GM12872 (cell line): ENCODE measurements at regions not wholly inside any gene's neighbourhood (a gene's known extent, or its start where the extent isn't known, plus 50 kb on each side); places are given as distances from the start of the nearest gene placed in this dataset.

Source experiments
- CTCF ChIP-seq: IDR thresholded peaks from 3 replicates; pipeline ENCODE4 v1.5.1; 2011; ENCODE audit warnings: low read depth, mild to moderate bottlenecking, low read length, moderate library complexity; ENCODE audit not compliant: insufficient read depth

- no peak for TF ChIP-seq CTCF
Observed at GRCh38 chrX:121504153-121504552, 456.7 kb downstream of the GLUD2 start.

GRCh38 chrX:121546317-121546716 lies 498.9 kb downstream of the GLUD2 start:
- no peak for TF ChIP-seq CTCF

- TF ChIP-seq CTCF: no peak
Observed at GRCh38 chrX:121558886-121559285, 511.5 kb downstream of the GLUD2 start.

- no peak for TF ChIP-seq CTCF
Observed at GRCh38 chrX:121562616-121563015, 515.2 kb downstream of the GLUD2 start.

GRCh38 chrX:121569609-121570008 lies 522.2 kb downstream of the GLUD2 start:
- no peak for TF ChIP-seq CTCF

GRCh38 chrX:121570072-121570841 lies 522.8 kb downstream of the GLUD2 start:
- TF ChIP-seq CTCF: no peak

GRCh38 chrX:121571333-121571732 lies 523.9 kb downstream of the GLUD2 start:
- TF ChIP-seq CTCF: no peak
